ENCODE measurements at regions not wholly inside any gene's neighbourhood (a gene's known extent, or its start where the extent isn't known, plus 50 kb on each side); places are given as distances from the start of the nearest gene placed in this dataset.

GRCh38 chr5:8865686-8866374 lies 680.0 kb downstream of the SEMA5A start:
- TF ChIP-seq CTCF (IDR thresholded peaks at IDR 0.05), result no peak
- no peak overlapping the region for H3K27ac ChIP-seq
- no peaks in the 10 kb centered on the region for H3K4me1 ChIP-seq (ENCODE audit: control insufficient read depth in 1 of 2, low read depth in 2 of 2)
- no peaks in the 10 kb centered on the region for H3K9me3 ChIP-seq
- H3K4me3 ChIP-seq, result no peak overlapping the region
- no peaks in the 10 kb centered on the region for H3K36me3 ChIP-seq
- ATAC-seq (ENCODE audit: insufficient number of reproducible peaks, low FRiP score, low read depth) (no peak), DNase-seq (ENCODE audit: low spot score) (no peak)
- H3K27me3 ChIP-seq (replicated peaks; ENCODE audit: insufficient read depth), result no peaks in the 10 kb centered on the region

- no peak overlapping the region for H3K4me3 ChIP-seq
- no peaks in the 10 kb centered on the region for H3K36me3 ChIP-seq
- no peak for TF ChIP-seq CTCF (IDR thresholded peaks at IDR 0.05)
- no peaks in the 10 kb centered on the region for H3K27me3 ChIP-seq (replicated peaks; ENCODE audit: insufficient read depth)
- no peaks in the 10 kb centered on the region for H3K9me3 ChIP-seq
- H3K4me1 ChIP-seq (ENCODE audit: control insufficient read depth in 1 of 2, low read depth in 2 of 2), result no peaks in the 10 kb centered on the region
- no peak for ATAC-seq (ENCODE audit: insufficient number of reproducible peaks, low FRiP score, low read depth)
- DNase-seq (ENCODE audit: low spot score), result no peak
- no peak overlapping the region for H3K27ac ChIP-seq
Observed at GRCh38 chr5:8868283-8868682, 677.6 kb downstream of the SEMA5A start.

GRCh38 chr5:8869932-8870331 lies 675.9 kb downstream of the SEMA5A start:
- Histone ChIP-seq H3K36me3 (no peaks in the 10 kb centered on the region), H3K27ac (no peak overlapping the region), H3K9me3 (no peaks in the 10 kb centered on the region), H3K4me1 (ENCODE audit: control insufficient read depth in 1 of 2, low read depth in 2 of 2) (no peaks in the 10 kb centered on the region), H3K4me3 (no peak overlapping the region), H3K27me3 (replicated peaks; ENCODE audit: insufficient read depth) (no peaks in the 10 kb centered on the region)
- ATAC-seq (ENCODE audit: insufficient number of reproducible peaks, low FRiP score, low read depth), result no peak
- no peak for TF ChIP-seq CTCF (IDR thresholded peaks at IDR 0.05)
- no peak for DNase-seq (ENCODE audit: low spot score)

GRCh38 chr5:8870349-8870958 lies 675.4 kb downstream of the SEMA5A start:
- Histone ChIP-seq H3K36me3 (no peaks in the 10 kb centered on the region), H3K27ac (no peak overlapping the region), H3K27me3 (replicated peaks; ENCODE audit: insufficient read depth) (no peaks in the 10 kb centered on the region), H3K9me3 (no peaks in the 10 kb centered on the region), H3K4me1 (ENCODE audit: control insufficient read depth in 1 of 2, low read depth in 2 of 2) (no peaks in the 10 kb centered on the region), H3K4me3 (no peak overlapping the region)
- TF ChIP-seq CTCF (IDR thresholded peaks at IDR 0.05), result no peak
- DNase-seq (ENCODE audit: low spot score) (no peak), ATAC-seq (ENCODE audit: insufficient number of reproducible peaks, low FRiP score, low read depth) (no peak)

GRCh38 chr5:8870959-8871355 lies 674.9 kb downstream of the SEMA5A start:
- H3K27me3 ChIP-seq (replicated peaks; ENCODE audit: insufficient read depth), result no peaks in the 10 kb centered on the region
- DNase-seq (ENCODE audit: low spot score) (no peak), ATAC-seq (ENCODE audit: insufficient number of reproducible peaks, low FRiP score, low read depth) (no peak)
- no peaks in the 10 kb centered on the region for H3K36me3 ChIP-seq
- H3K4me1 ChIP-seq (ENCODE audit: control insufficient read depth in 1 of 2, low read depth in 2 of 2), result no peaks in the 10 kb centered on the region
- H3K9me3 ChIP-seq, result no peaks in the 10 kb centered on the region
- H3K27ac ChIP-seq, result no peak overlapping the region
- no peak overlapping the region for H3K4me3 ChIP-seq
- no peak for TF ChIP-seq CTCF (IDR thresholded peaks at IDR 0.05)

All from thoracic aorta (tissue), 2 donors.